ENCODE measurements at regions not wholly inside any gene's neighbourhood (a gene's known extent, or its start where the extent isn't known, plus 50 kb on each side); places are given as distances from the start of the nearest gene placed in this dataset.

DNA sequence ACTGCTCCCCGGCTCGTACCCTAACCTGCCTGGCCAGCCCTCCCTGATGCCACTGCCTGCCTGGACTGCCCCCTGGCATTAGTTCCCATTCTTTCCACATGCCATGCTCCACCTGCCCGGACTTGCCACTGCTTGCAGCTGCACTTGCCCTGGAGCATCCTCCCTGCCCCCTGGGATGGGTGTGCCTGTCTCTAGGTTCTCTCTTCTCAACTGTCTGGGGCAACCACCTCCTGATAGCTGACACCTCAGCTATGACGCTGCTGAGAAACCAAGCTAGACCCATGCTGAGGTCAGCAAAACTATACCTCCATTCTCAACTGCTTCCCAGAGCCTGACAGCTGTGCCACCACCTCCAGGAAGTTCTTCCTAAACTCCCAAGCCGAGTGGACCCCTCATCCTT, 72.1 kb downstream of the PERP start (continued):
- no peak for TF ChIP-seq ETS1 (IDR thresholded peaks at IDR 0.05)
- TF ChIP-seq ZNF331 (CRISPR knock-in tag; IDR thresholded peaks at IDR 0.05; ENCODE audit: low read depth): no peak
- no peak for TF ChIP-seq CREB1 (CRISPR knock-in tag; IDR thresholded peaks at IDR 0.05; ENCODE audit: low read depth)
- no peak for TF ChIP-seq EZH2 (IDR thresholded peaks at IDR 0.05; ENCODE audit: low read depth, unreplicated experiment)
- TF ChIP-seq STAT1 (IDR thresholded peaks at IDR 0.05; ENCODE audit: unreplicated experiment): no peak
- TF ChIP-seq POLR2AphosphoS5 (IDR thresholded peaks at IDR 0.05; ENCODE audit: low read depth): no peak
- TF ChIP-seq, protein P1, sequence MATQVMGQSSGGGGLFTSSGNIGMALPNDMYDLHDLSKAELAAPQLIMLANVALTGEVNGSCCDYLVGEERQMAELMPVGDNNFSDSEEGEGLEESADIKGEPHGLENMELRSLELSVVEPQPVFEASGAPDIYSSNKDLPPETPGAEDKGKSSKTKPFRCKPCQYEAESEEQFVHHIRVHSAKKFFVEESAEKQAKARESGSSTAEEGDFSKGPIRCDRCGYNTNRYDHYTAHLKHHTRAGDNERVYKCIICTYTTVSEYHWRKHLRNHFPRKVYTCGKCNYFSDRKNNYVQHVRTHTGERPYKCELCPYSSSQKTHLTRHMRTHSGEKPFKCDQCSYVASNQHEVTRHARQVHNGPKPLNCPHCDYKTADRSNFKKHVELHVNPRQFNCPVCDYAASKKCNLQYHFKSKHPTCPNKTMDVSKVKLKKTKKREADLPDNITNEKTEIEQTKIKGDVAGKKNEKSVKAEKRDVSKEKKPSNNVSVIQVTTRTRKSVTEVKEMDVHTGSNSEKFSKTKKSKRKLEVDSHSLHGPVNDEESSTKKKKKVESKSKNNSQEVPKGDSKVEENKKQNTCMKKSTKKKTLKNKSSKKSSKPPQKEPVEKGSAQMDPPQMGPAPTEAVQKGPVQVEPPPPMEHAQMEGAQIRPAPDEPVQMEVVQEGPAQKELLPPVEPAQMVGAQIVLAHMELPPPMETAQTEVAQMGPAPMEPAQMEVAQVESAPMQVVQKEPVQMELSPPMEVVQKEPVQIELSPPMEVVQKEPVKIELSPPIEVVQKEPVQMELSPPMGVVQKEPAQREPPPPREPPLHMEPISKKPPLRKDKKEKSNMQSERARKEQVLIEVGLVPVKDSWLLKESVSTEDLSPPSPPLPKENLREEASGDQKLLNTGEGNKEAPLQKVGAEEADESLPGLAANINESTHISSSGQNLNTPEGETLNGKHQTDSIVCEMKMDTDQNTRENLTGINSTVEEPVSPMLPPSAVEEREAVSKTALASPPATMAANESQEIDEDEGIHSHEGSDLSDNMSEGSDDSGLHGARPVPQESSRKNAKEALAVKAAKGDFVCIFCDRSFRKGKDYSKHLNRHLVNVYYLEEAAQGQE (IDR thresholded peaks at IDR 0.05; ENCODE audit: unreplicated experiment): no peak
- TF ChIP-seq ZNF114 (CRISPR knock-in tag; IDR thresholded peaks at IDR 0.05): no peak
- TF ChIP-seq NANOG (IDR thresholded peaks at IDR 0.05; ENCODE audit: borderline replicate concordance): no peak
- no peak for TF ChIP-seq JUNB (IDR thresholded peaks at IDR 0.05; ENCODE audit: unreplicated experiment)

GRCh38 chr6:138036111-138036510, 71.1 kb downstream of the PERP start:
- H3K36me3 Mint-ChIP-seq (ENCODE audit: low read depth): no peaks in the 10 kb centered on the region
- Histone ChIP-seq H3K27me3 (ENCODE audit: insufficient read depth) (no peaks in the 10 kb centered on the region), H3K9me2 (ENCODE audit: insufficient read depth) (0 out of 2 replicates have a peak, but pooled peaks cover 3% of the 10 kb centered on the region), H3K27ac (ENCODE audit: low read depth) (no peak overlapping the region), H3K4me1 (ENCODE audit: insufficient read depth) (no peaks in the 10 kb centered on the region), H3K79me2 (replicated peaks; ENCODE audit: insufficient read depth) (no peaks in the 10 kb centered on the region), H3K36me3 (ENCODE audit: insufficient read depth) (no peaks in the 10 kb centered on the region), H4K20me1 (replicated peaks; ENCODE audit: insufficient read depth) (no peaks in the 10 kb centered on the region; the same call in 1 of the 2 replicates), H3F3A (replicated peaks; ENCODE audit: low read depth) (no peaks in the 10 kb centered on the region), H3K4me3 (no peak overlapping the region), H2AFZ (no peak overlapping the region), H3K4me2 (no peak overlapping the region)
- TF ChIP-seq CTCF (conservative IDR thresholded peaks at IDR 0.05; ENCODE audit: low read depth in 2 of 2): peak; percentile 18 to 47; a peak in 2 of 4 replicates
- no peak for TF ChIP-seq ZNF331 (CRISPR knock-in tag; IDR thresholded peaks at IDR 0.05; ENCODE audit: low read depth)
- H3K4me3 Mint-ChIP-seq: no peak overlapping the region
- ATAC-seq: peak; percentile 73
- DNase-seq (ENCODE audit: low spot score): peak; percentile 28
- no peak overlapping the region for H3K27ac Mint-ChIP-seq
- H3K27me3 Mint-ChIP-seq (ENCODE audit: insufficient read depth, low read depth, poor library complexity): peaks cover 4% of the 10 kb centered on the region
- H3K9me3 Mint-ChIP-seq: no peaks in the 10 kb centered on the region; the same call in 2 of the 3 replicates
- H3K4me1 Mint-ChIP-seq: no peaks in the 10 kb centered on the region
